K562 (cell line): ENCODE measurements at regions not wholly inside any gene's neighbourhood (a gene's known extent, or its start where the extent isn't known, plus 50 kb on each side); places are given as distances from the start of the nearest gene placed in this dataset.

ENCODE experiments used
- ATAC-seq: fragments of 200-7000 bp; cut with Tn5 transposase; 3 replicates; pipeline ENCODE4 v1.9.1; 2020; ENCODE audit warnings: moderate library complexity
- BruUV-seq: library from RNA; stranded (reverse); fragments of 400-500 nt; replicated peaks from 2 replicates; lab custom pipeline; 2021; lab: Mats Ljungman, UMichigan
- CTCF ChIA-PET: fragments of 300-600 bp; formaldehyde crosslinking; extraction: SDS; loops from one replicate; lab custom pipeline; 2021; ENCODE audit warnings: low intra/inter-chr PET ratio; lab: Yijun Ruan, JAX
- POLR2A ChIA-PET: fragments of 300-600, 350-650 bp; sonication (Branson Sonifier 250); formaldehyde crosslinking; extraction: SDS; loops from one replicate; lab custom pipeline; 2021; ENCODE audit warnings: antibody characterized with exemption, inconsistent platforms; lab: Yijun Ruan, JAX
- DNase-seq, 4 experiments: peaks; one replicate each; pipeline versions ENCODE4 v3.0.0 to v3.0.0-alpha.2; 2011 to 2018; ENCODE audit warnings: low spot score in 3 of 4, mixed read lengths in 3 of 4; ENCODE audit errors: extremely low read depth in 1 of 4
- FAIRE-seq: peaks from 2 replicates; lab custom pipeline; 2011; peaks lifted over from hg19 to GRCh38; lab: Jason Lieb, UNC
- H2AFZ ChIP-seq: 2 replicates; pipeline ENCODE4 v1.6.0; 2011; ENCODE audit warnings: low read depth, low read length, control low read depth, inconsistent platforms
- H3K27ac ChIP-seq: fragments of 200-600 bp; 3 replicates; pipeline ENCODE4 v1.8.0; 2011; ENCODE audit warnings: low read depth, mild to moderate bottlenecking, control low read depth, inconsistent platforms, low read length, moderate library complexity, mixed read lengths; ENCODE audit errors: extremely low read depth
- H3K27me3 ChIP-seq, 2 experiments: fragments of 300-600 bp in 1 of 2; 2 replicates in 1 of 2; 3 replicates in 1 of 2; pipeline versions ENCODE4 v1.6.0 to v1.8.0; 2011; ENCODE audit warnings: inconsistent platforms in 2 of 2, low read length in 2 of 2, mild to moderate bottlenecking in 1 of 2, mixed read lengths in 1 of 2, moderate library complexity in 1 of 2; ENCODE audit not compliant: control insufficient read depth in 2 of 2, insufficient read depth in 2 of 2
- H3K36me3 ChIP-seq: fragments of 300-600 bp; 3 replicates; pipeline ENCODE4 v1.8.0; 2011; ENCODE audit warnings: mild to moderate bottlenecking, low read length, inconsistent platforms; ENCODE audit not compliant: control insufficient read depth, insufficient read depth
- H3K4me1 ChIP-seq, 2 experiments: fragments of 200-600 bp in 1 of 2; replicated peaks in 1 of 2; 2 replicates in 1 of 2; 3 replicates in 1 of 2; pipeline versions ENCODE4 v1.5.1 to v1.8.0; 2011; ENCODE audit warnings: inconsistent platforms in 2 of 2, low read length in 2 of 2, mild to moderate bottlenecking in 1 of 2, mixed read lengths in 1 of 2, moderate library complexity in 1 of 2; ENCODE audit not compliant: control insufficient read depth in 2 of 2, insufficient read depth in 2 of 2
- H3K4me2 ChIP-seq: 2 replicates; pipeline ENCODE4 v1.6.1; 2011; ENCODE audit warnings: low read length, control low read depth, inconsistent platforms, mixed read lengths; ENCODE audit not compliant: insufficient read depth
- H3K4me3 ChIP-seq: fragments of 200-600 bp; sonication (generic), shearing (Covaris generic); 2 replicates; pipeline ENCODE4 v1.5.1; 2016; ENCODE audit warnings: control low read depth, inconsistent platforms
- H3K79me2 ChIP-seq: fragments of 200-600 bp; 3 replicates; pipeline ENCODE4 v1.8.0; 2011; ENCODE audit warnings: low read length, inconsistent platforms; ENCODE audit not compliant: control insufficient read depth, insufficient read depth
- H3K9ac ChIP-seq, 2 experiments: 2 replicates each; pipeline versions ENCODE4 v1.6.0 to v1.6.1; 2011; ENCODE audit warnings: low read depth in 2 of 2, low read length in 2 of 2, control low read depth in 1 of 2, inconsistent platforms in 1 of 2, mild to moderate bottlenecking in 1 of 2, mixed read lengths in 1 of 2; ENCODE audit not compliant: insufficient read depth in 1 of 2
- H3K9me1 ChIP-seq: one replicate; pipeline ENCODE4 v1.6.0; 2011; ENCODE audit warnings: inconsistent platforms, mild to moderate bottlenecking, low read length, moderate library complexity; ENCODE audit not compliant: control insufficient read depth, insufficient read depth
- H3K9me3 ChIP-seq: replicated peaks from 2 replicates; pipeline ENCODE4 v1.5.1; 2011; ENCODE audit warnings: low read depth, low read length, inconsistent platforms; ENCODE audit not compliant: control insufficient read depth, insufficient read depth
- H4K20me1 ChIP-seq: replicated peaks from 2 replicates; pipeline ENCODE4 v1.6.1; 2011; ENCODE audit warnings: low read length, inconsistent platforms, mixed read lengths; ENCODE audit not compliant: control insufficient read depth, insufficient read depth
- EHMT2 ChIP-seq: fragments of 450-650 bp; IDR thresholded peaks from 2 replicates; pipeline ENCODE4 v1.6.1; 2018; ENCODE audit warnings: antibody characterized with exemption
- MBD1 ChIP-seq: fragments of 250-450 bp; sonication (Bioruptor Pico); IDR thresholded peaks from 2 replicates; pipeline ENCODE4 v1.8.0; 2022; ENCODE audit warnings: inconsistent platforms
- MEIS2 ChIP-seq: fragments of 450-650 bp; IDR thresholded peaks from 2 replicates; pipeline ENCODE4 v1.6.1; 2014; ENCODE audit warnings: mild to moderate bottlenecking; ENCODE audit not compliant: partially characterized antibody
- PATZ1 ChIP-seq: fragments of 250-450 bp; sonication (Bioruptor Pico); IDR thresholded peaks from 2 replicates; pipeline ENCODE4 v1.5.0; 2020; ENCODE audit warnings: mild to moderate bottlenecking, borderline replicate concordance
- SIRT6 ChIP-seq: IDR thresholded peaks from one replicate; pipeline ENCODE4 v1.6.1; 2012; ENCODE audit warnings: low read depth, mild to moderate bottlenecking, control low read depth, inconsistent platforms, low read length, moderate library complexity
- TOE1 ChIP-seq, 2 experiments: fragments of 450-650 bp in 1 of 2; sonication (generic) in 1 of 2; formaldehyde crosslinking in 1 of 2; IDR thresholded peaks; 2 replicates each; pipeline versions ENCODE4 v1.7.1 to v1.8.0; 2016 to 2022; ENCODE audit warnings: borderline replicate concordance in 2 of 2, mild to moderate bottlenecking in 2 of 2, antibody characterized with exemption in 1 of 2, inconsistent platforms in 1 of 2, low read depth in 1 of 2, missing genetic modification reagents in 1 of 2, moderate library complexity in 1 of 2
- ZNF165 ChIP-seq: fragments of 250-450 bp; sonication (Bioruptor Pico); IDR thresholded peaks from 2 replicates; pipeline ENCODE4 v1.4.0; 2020; ENCODE audit warnings: borderline replicate concordance
- WGBS: fragments of 100-300 bp; shearing (Covaris generic); methylation state at CpG from one replicate; pipeline ENCODE4 v1.1.6; 2016; ENCODE audit warnings: low coverage, mixed read lengths; ENCODE audit not compliant: insufficient coverage; ENCODE audit errors: missing lambda C conversion rate; 5-methylcytosine and 5-hydroxymethylcytosine counted together
- in situ Hi-C: fragments of 300-500 bp; cut with MboI; formaldehyde crosslinking; loops from 4 replicates; pipeline ENCODE4 v1.15.0; 2018; ENCODE audit warnings: inconsistent platforms, mixed read lengths
- intact Hi-C: fragments of 100-400 bp; cut with micrococcal nuclease; formaldehyde crosslinking; loops from 2 replicates; pipeline ENCODE4 v1.14.2; 2022
- TF ChIP-seq, protein P1 (sequence below): sonication (generic); formaldehyde crosslinking; IDR thresholded peaks from 2 replicates; pipeline ENCODE4 v1.8.0; 2022; ENCODE audit warnings: mild to moderate bottlenecking, missing genetic modification reagents

DNA sequence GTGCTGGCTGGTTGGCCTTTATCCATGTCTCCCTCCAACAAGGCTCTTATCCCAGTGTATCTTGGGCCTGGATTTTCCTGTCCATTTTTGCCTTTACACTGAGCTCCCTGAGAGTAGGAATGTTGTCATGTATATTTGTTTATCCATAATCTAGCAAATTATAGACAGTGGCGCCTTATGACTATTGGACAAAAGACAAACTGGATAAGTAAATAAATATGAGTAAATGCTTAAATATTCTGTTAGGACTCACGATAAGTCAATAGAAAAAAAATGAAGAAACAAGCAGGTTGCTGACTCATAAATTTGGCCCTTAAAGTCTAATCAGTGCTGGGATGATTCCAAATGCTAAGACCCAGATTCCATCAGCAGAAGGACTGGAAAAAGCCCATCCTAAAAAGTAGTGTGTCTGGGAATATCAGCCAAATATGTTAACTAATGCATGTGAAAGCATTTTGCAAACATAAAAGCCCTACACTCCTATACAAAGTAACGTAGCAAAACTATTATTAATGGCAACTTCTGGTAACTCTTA is 55.0 kb upstream of the PCSK2 start:
- DNase-seq (no peak), FAIRE-seq (no peak), ATAC-seq (no peak)
- no peaks in the 10 kb centered on the region for H3K9me3 ChIP-seq
- no peak overlapping the region for H3K9ac ChIP-seq
- TF ChIP-seq EHMT2: no peak
- no peak for TF ChIP-seq TOE1 (IDR thresholded peaks at IDR 0.05; ENCODE audit: borderline replicate concordance)
- TF ChIP-seq TOE1 (CRISPR knock-in tag; IDR thresholded peaks at IDR 0.05; ENCODE audit: borderline replicate concordance, low read depth): no peak
- H3K9me1 ChIP-seq: no peaks in the 10 kb centered on the region
- no TSS peak for BruUV-seq
- H2AFZ ChIP-seq: no peak overlapping the region
- 0% methylated on average over 3 of the region's 3 CpGs for WGBS
- no peak overlapping the region for H3K27ac ChIP-seq
- in situ Hi-C loops: no loop called here
- H3K27me3 ChIP-seq: no peaks in the 10 kb centered on the region
- no peaks in the 10 kb centered on the region for H3K4me1 ChIP-seq
- ChIA-PET CTCF (no interaction called here), POLR2A (no interaction called here)
- no peaks in the 10 kb centered on the region for H4K20me1 ChIP-seq
- no peaks in the 10 kb centered on the region for H3K79me2 ChIP-seq
- H3K36me3 ChIP-seq: no peaks in the 10 kb centered on the region
- no peak overlapping the region for H3K4me3 ChIP-seq
- no peak overlapping the region for H3K4me2 ChIP-seq
- intact Hi-C loops: no loop called here

DNA sequence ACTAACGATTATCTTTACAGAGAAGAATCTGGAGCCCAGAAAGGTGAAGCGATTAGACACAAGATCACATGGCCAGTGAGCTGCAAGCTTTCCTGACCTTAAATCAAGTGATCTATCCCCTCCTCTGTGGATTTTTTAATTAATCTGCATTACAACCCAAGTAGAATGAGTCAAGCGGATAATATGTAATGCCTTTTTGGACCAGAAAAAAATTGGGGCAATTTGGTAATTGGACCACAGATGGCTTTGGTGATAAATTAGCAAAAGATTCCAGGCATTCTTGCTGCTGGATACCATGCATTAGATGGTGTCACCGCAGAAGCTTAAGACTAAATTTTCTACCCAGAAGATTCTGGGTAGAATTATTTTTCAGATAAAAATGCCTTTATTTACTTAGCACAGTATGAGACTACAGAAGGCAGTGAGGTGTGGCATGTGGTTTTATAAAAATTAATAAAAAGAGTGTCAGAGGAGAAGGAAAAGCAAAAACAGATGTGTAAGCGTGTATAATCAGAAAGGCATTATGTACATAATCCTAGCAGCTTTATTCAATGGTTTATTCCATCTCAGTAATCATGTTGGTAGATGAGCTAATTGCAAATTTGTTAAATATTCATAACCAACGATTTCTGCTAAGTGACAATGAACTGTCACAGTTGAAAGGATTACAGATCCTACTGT is 53.9 kb upstream of the PCSK2 start:
- Histone ChIP-seq H3K4me2 (no peak overlapping the region), H2AFZ (no peak overlapping the region), H3K9me3 (no peaks in the 10 kb centered on the region), H3K9ac (no peak overlapping the region), H3K9me1 (no peaks in the 10 kb centered on the region), H3K36me3 (no peaks in the 10 kb centered on the region), H3K27ac (no peak overlapping the region), H3K79me2 (no peaks in the 10 kb centered on the region), H3K4me3 (no peak overlapping the region), H4K20me1 (no peaks in the 10 kb centered on the region), H3K27me3 (no peaks in the 10 kb centered on the region), H3K4me1 (no peaks in the 10 kb centered on the region)
- 0% methylated on average over 6 of the region's 6 CpGs for WGBS
- ChIA-PET CTCF (no interaction called here), POLR2A (no interaction called here)
- no TSS peak for BruUV-seq
- in situ Hi-C loops (no loop called here), intact Hi-C loops (no loop called here)
- no peak for ATAC-seq
- no peak for FAIRE-seq
- no peak for DNase-seq
- TF ChIP-seq PATZ1 (CRISPR knock-in tag) (no peak), ZNF165 (CRISPR knock-in tag) (no peak), MBD1 (CRISPR knock-in tag) (no peak), MEIS2 (no peak), SIRT6 (no peak)
- TF ChIP-seq, protein P1, sequence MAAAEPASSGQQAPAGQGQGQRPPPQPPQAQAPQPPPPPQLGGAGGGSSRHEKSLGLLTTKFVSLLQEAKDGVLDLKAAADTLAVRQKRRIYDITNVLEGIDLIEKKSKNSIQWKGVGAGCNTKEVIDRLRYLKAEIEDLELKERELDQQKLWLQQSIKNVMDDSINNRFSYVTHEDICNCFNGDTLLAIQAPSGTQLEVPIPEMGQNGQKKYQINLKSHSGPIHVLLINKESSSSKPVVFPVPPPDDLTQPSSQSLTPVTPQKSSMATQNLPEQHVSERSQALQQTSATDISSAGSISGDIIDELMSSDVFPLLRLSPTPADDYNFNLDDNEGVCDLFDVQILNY (CRISPR knock-in tag): no peak
